SK-N-SH (cell line): ENCODE measurements at regions not wholly inside any gene's neighbourhood (a gene's known extent, or its start where the extent isn't known, plus 50 kb on each side); places are given as distances from the start of the nearest gene placed in this dataset.

ENCODE experiments used
- CTCF ChIP-seq: fragments of 200-600 bp; sonication (generic); IDR thresholded peaks from 2 replicates; pipeline ENCODE4 v1.6.1; 2017; ENCODE audit warnings: antibody characterized with exemption, mild to moderate bottlenecking, moderate library complexity
- EP300 ChIP-seq, 2 experiments: IDR thresholded peaks; 2 replicates each; pipeline versions ENCODE4 v1.4.0 to v1.6.1; 2012; ENCODE audit warnings: borderline replicate concordance in 1 of 2, low read depth in 1 of 2, low read length in 1 of 2
- EZH2phosphoT487 ChIP-seq: fragments of 200-600 bp; sonication (generic); IDR thresholded peaks from 2 replicates; pipeline ENCODE4 v1.6.1; 2017; ENCODE audit warnings: low read depth, mixed run types, mild to moderate bottlenecking, antibody characterized with exemption, moderate library complexity, borderline replicate concordance
- JUND ChIP-seq: IDR thresholded peaks from 2 replicates; pipeline ENCODE4 v1.4.0; 2012
- POLR2AphosphoS5 ChIP-seq: IDR thresholded peaks from 2 replicates; pipeline ENCODE4 v1.6.1; 2012; ENCODE audit warnings: low read depth, low read length
- REST ChIP-seq: IDR thresholded peaks from 2 replicates; pipeline ENCODE4 v1.6.1; 2012; ENCODE audit warnings: mild to moderate bottlenecking, low read depth, low read length, moderate library complexity
- TAF1 ChIP-seq: IDR thresholded peaks from 2 replicates; pipeline ENCODE4 v1.6.1; 2012; ENCODE audit warnings: low read depth, mild to moderate bottlenecking, low read length, moderate library complexity, borderline replicate concordance
- USF1 ChIP-seq: IDR thresholded peaks from 2 replicates; pipeline ENCODE4 v1.4.0; 2012; ENCODE audit warnings: low read depth, borderline replicate concordance
- USF2 ChIP-seq: fragments of 150-350 bp; IDR thresholded peaks from 2 replicates; pipeline ENCODE4 v1.6.1; 2017; ENCODE audit warnings: antibody characterized with exemption, low read length, low read depth, borderline replicate concordance
- YY1 ChIP-seq: IDR thresholded peaks from 2 replicates; pipeline ENCODE4 v1.4.0; 2012; ENCODE audit warnings: low read depth, mild to moderate bottlenecking
- ZBTB33 ChIP-seq: IDR thresholded peaks from 2 replicates; pipeline ENCODE4 v1.4.0; 2012; ENCODE audit warnings: low read depth, borderline replicate concordance

- TF ChIP-seq CTCF (no peak), ZBTB33 (no peak), JUND (no peak), USF2 (no peak), POLR2AphosphoS5 (no peak), REST (no peak), EZH2phosphoT487 (no peak), EP300 (IDR thresholded peaks at IDR 0.05; ENCODE audit: borderline replicate concordance in 1 of 2, low read depth in 1 of 2, low read length in 1 of 2) (no peak), USF1 (no peak), YY1 (no peak), TAF1 (no peak)
Measured at GRCh38 chr10:9015447-9015846, 961.0 kb downstream of the GATA3 start.
